Osteocyte (in vitro differentiated cells): ENCODE measurements at regions not wholly inside any gene's neighbourhood (a gene's known extent, or its start where the extent isn't known, plus 50 kb on each side); places are given as distances from the start of the nearest gene placed in this dataset.
A peak's percentile ranks its signal among the peaks of the same experiment; 100 is the strongest.

Experiments used
- DNase-seq: peaks from one replicate; pipeline ENCODE4 v3.0.0; 2021; ENCODE audit warnings: mixed read lengths; ENCODE audit not compliant: unreplicated experiment; ENCODE audit errors: extremely low spot score
- H3K27ac Mint-ChIP-seq: one replicate; pipeline ENCODE4 v1.8.0; 2021; ENCODE audit warnings: mild to moderate bottlenecking, mixed read lengths; ENCODE audit not compliant: unreplicated experiment
- H3K27me3 Mint-ChIP-seq: one replicate; pipeline ENCODE4 v1.8.0; 2021; ENCODE audit warnings: mixed read lengths; ENCODE audit not compliant: unreplicated experiment
- H3K36me3 Mint-ChIP-seq: one replicate; pipeline ENCODE4 v1.8.0; 2021; ENCODE audit warnings: mixed read lengths; ENCODE audit not compliant: unreplicated experiment
- H3K4me1 Mint-ChIP-seq: one replicate; pipeline ENCODE4 v1.8.0; 2021; ENCODE audit warnings: mixed read lengths; ENCODE audit not compliant: unreplicated experiment
- H3K4me3 Mint-ChIP-seq: one replicate; pipeline ENCODE4 v1.8.0; 2021; ENCODE audit warnings: mild to moderate bottlenecking, moderate library complexity, mixed read lengths; ENCODE audit not compliant: unreplicated experiment
- H3K9me3 Mint-ChIP-seq: one replicate; pipeline ENCODE4 v1.8.0; 2021; ENCODE audit warnings: mixed read lengths; ENCODE audit not compliant: unreplicated experiment
- CTCF ChIP-seq: fragments of 200-600 bp; sonication (generic); IDR thresholded peaks from 2 replicates; pipeline ENCODE4 v1.5.0; 2021; ENCODE audit warnings: antibody characterized with exemption, mild to moderate bottlenecking, moderate library complexity

GRCh38 chr1:39089931-39090521 lies 63.9 kb downstream of the NDUFS5 start:
- Mint-ChIP-seq H3K27me3 (peaks cover 4% of the 10 kb centered on the region), H3K4me3 (no peak overlapping the region), H3K4me1 (peaks cover 12% of the 10 kb centered on the region), H3K27ac (peak overlapping the region; percentile 52), H3K36me3 (no peaks in the 10 kb centered on the region), H3K9me3 (no peaks in the 10 kb centered on the region)
- no peak for TF ChIP-seq CTCF
- no peak for DNase-seq

DNA sequence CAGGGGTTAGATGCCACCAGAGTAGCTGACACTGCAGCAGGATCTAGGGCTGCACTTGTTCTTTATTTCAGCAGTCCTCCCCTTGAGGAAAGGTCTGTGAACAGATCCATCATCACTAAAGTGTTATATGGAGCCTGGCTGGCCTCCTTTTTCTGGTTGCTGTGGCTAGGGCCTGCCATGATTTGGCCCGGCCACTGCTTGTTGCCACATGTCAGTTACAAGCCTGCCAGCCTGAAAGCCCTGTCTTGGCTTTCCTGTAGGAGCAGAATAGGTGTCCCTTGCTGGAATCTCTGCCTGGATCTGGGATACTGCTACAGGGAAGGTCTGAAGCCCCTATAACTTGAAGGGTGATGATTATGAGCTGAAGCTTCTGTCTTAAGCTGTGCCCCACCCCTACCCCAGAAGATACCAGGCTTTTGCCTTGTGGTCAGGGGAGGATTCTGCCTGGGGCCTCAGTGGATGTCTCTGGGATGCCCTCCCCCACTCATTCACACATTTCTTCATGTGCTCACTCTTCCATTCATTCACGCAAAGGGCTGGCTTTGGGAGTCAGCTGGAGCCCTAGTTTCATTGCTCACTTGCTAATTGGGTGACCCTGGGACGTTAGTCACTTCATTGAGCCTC lies 64.7 kb downstream of the NDUFS5 start:
- no peaks in the 10 kb centered on the region for H3K9me3 Mint-ChIP-seq
- H3K36me3 Mint-ChIP-seq = no peaks in the 10 kb centered on the region
- peaks cover 3% of the 10 kb centered on the region for H3K27me3 Mint-ChIP-seq
- no peak for TF ChIP-seq CTCF
- H3K27ac Mint-ChIP-seq = no peak overlapping the region
- H3K4me3 Mint-ChIP-seq = no peak overlapping the region
- no peak for DNase-seq
- H3K4me1 Mint-ChIP-seq = peaks cover 12% of the 10 kb centered on the region

DNA sequence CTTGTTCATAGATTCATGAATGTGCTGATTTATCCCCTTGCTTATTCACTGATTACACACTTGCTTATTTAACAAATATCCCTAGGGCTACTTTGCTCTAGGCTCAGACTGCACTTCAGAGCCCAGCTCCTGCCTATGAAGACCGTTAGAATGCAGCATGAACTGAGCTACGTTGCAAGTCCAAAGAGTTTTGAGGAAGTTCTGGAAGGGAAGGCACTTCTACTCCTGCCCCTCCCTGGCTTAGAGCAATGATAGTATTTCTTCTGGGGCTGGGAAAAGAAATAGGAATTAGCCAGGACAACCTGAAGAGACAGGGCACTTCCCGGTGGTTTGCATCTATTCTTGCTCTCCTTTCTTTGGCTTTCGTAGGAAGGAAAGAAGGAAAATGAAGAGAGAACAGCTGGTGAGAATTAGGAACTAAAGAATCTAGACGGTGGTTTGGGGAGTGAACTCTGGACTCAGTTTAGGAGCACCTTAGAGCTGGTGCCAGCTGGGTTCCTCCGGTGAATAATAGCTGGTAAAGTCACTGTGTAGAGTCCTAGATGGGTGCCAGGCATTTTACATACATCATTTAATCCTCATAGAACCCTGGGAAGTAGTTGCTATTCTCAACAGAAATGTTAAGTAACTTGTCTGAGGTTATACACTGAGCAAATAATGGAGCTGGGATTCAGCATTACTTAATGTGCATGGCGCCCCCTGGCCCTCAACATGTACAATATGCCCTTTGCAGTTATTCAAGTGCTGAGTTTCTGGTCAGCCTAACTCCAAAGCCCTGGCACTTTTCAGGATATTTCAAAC lies 65.9 kb downstream of the NDUFS5 start:
- Mint-ChIP-seq H3K9me3 (no peaks in the 10 kb centered on the region), H3K27me3 (no peaks in the 10 kb centered on the region), H3K4me1 (peaks cover 12% of the 10 kb centered on the region), H3K27ac (no peak overlapping the region), H3K36me3 (no peaks in the 10 kb centered on the region), H3K4me3 (no peak overlapping the region)
- peak; percentile 80 for TF ChIP-seq CTCF
- DNase-seq = no peak

DNA sequence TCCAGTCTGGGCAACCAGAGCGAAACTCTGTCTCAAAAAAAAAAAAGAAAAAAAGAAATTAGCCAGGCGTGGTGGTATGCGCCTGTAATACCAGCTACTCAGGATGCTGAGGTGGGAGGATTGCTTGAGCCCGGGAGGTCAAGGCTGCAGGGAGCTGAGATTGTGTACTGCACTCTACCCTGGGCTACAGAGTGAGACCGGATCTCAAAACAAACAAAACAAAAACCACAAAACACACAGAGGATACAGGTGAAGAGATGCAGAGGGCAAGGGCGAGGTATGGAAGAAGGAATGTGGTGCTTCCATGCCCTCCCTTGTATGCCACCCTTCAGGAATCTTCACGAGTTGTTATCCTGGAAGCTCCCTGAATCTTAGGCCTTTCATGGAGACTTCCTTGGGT lies 68.5 kb downstream of the NDUFS5 start:
- Mint-ChIP-seq H3K9me3 (no peaks in the 10 kb centered on the region), H3K27me3 (no peaks in the 10 kb centered on the region), H3K36me3 (no peaks in the 10 kb centered on the region), H3K4me3 (no peak overlapping the region), H3K27ac (no peak overlapping the region), H3K4me1 (peaks cover 15% of the 10 kb centered on the region)
- no peak for TF ChIP-seq CTCF
- no peak for DNase-seq
